Spinal cord (tissue), 9 donors: ENCODE measurements at regions not wholly inside any gene's neighbourhood (a gene's known extent, or its start where the extent isn't known, plus 50 kb on each side); places are given as distances from the start of the nearest gene placed in this dataset.
"Not testable (repeated sequence)": the region's sequence is repeated elsewhere in the genome, so short reads cannot be mapped to it uniquely, and the experiment has no call there.

Experiments used
- DNase-seq, 6 donors: peaks; one replicate each; pipeline versions ENCODE4 v3.0.0 to v3.0.0-alpha.2; 2013 to 2015; ENCODE audit warnings: low spot score in 6 of 6, low read depth in 4 of 6
- H3K27ac ChIP-seq: one replicate; pipeline ENCODE4 v1.5.1; 2013; ENCODE audit warnings: low read depth, low read length, control low read depth
- H3K27me3 ChIP-seq: one replicate; pipeline ENCODE4 v1.6.1; 2013; ENCODE audit warnings: low read length; ENCODE audit not compliant: control insufficient read depth, insufficient read depth
- H3K36me3 ChIP-seq: one replicate; pipeline ENCODE4 v1.6.1; 2013; ENCODE audit warnings: low read length; ENCODE audit not compliant: control insufficient read depth, insufficient read depth
- H3K4me1 ChIP-seq: one replicate; pipeline ENCODE4 v1.6.1; 2013; ENCODE audit warnings: low read length; ENCODE audit not compliant: control insufficient read depth, insufficient read depth
- H3K4me3 ChIP-seq: one replicate; pipeline ENCODE4 v1.5.1; 2013; ENCODE audit warnings: low read depth, low read length, control low read depth
- H3K9me3 ChIP-seq: one replicate; pipeline ENCODE4 v1.6.1; 2013; ENCODE audit warnings: low read length; ENCODE audit not compliant: control insufficient read depth, insufficient read depth
- WGBS: methylation state at CpG from one replicate; pipeline ENCODE4 v1.1.5; 2013; ENCODE audit warnings: missing lambda C conversion rate; ENCODE audit not compliant: insufficient coverage; 5-methylcytosine and 5-hydroxymethylcytosine counted together
- donor health status: healthy.

- Histone ChIP-seq H3K9me3 (no peaks in the 10 kb centered on the region), H3K27me3 (no peaks in the 10 kb centered on the region), H3K4me1 (no peaks in the 10 kb centered on the region), H3K36me3 (no peaks in the 10 kb centered on the region), H3K27ac (no peak overlapping the region), H3K4me3 (no peak overlapping the region)
- WGBS, result no CpG with 5 or more reads among the region's 4 CpGs
- peak in 1 of 6 donors; percentile 54 for DNase-seq
These were observed 142.1 kb upstream of the IMPG1 start for GRCh38 chr6:76214546-76214945.

DNA sequence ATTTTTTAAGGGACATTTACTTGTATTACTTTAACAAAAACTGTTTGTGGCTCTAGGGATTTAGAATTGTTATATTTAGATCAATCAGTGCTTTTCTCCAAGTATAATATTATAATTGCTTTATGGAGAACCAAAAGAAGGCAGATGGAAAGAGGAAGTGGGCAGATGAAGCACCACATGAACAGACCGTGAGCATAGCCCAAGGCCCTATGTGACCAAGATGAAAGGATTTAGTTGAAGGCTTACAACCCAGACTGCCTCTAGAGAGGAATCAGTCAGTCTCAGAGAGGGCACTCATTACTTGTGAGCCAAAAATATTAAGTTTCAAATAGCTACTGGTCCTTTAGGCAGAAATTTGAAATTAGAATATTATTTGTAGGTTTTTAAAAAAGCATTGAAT is 102.3 kb upstream of the IMPG1 start:
- Histone ChIP-seq H3K4me3 (no peak overlapping the region), H3K4me1 (no peaks in the 10 kb centered on the region), H3K36me3 (no peaks in the 10 kb centered on the region), H3K27ac (no peak overlapping the region), H3K27me3 (no peaks in the 10 kb centered on the region), H3K9me3 (no peaks in the 10 kb centered on the region)
- DNase-seq, result no peak
- WGBS, result 70% methylated on average over 1 of the region's 1 CpG

DNA sequence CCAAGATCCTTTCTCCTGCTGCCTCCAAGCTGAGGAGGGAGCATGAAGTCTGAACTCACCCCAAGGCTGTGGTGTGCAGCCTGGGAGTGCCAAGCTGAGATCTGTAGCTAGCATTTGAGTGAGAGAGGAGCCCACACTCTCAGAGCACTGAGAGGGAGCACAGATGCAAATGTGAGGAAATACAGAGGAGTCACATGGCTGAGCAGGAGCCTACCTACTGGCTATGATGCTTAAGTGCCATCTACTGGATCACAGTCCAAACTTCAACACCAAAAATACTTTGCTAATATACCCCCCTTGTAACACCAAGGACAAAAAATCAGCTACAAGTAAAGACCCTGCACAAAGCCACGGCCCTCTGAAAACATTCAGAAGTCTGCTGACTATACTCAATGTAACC is 94.4 kb upstream of the IMPG1 start:
- no peaks in the 10 kb centered on the region for H3K9me3 ChIP-seq
- H3K27me3 ChIP-seq, result no peaks in the 10 kb centered on the region
- H3K36me3 ChIP-seq, result no peaks in the 10 kb centered on the region
- H3K27ac ChIP-seq, result no peak overlapping the region
- H3K4me3 ChIP-seq, result no peak overlapping the region
- DNase-seq, result no peak
- WGBS, result 90% methylated on average over 1 of the region's 1 CpG
- no peaks in the 10 kb centered on the region for H3K4me1 ChIP-seq

GRCh38 chr6:76166297-76166696 is 93.8 kb upstream of the IMPG1 start:
- Histone ChIP-seq H3K4me3 (no peak overlapping the region), H3K27me3 (no peaks in the 10 kb centered on the region), H3K9me3 (no peaks in the 10 kb centered on the region), H3K36me3 (no peaks in the 10 kb centered on the region), H3K27ac (no peak overlapping the region), H3K4me1 (no peaks in the 10 kb centered on the region)
- DNase-seq, result no peak
- 74% methylated on average over 6 of the region's 6 CpGs for WGBS

DNA sequence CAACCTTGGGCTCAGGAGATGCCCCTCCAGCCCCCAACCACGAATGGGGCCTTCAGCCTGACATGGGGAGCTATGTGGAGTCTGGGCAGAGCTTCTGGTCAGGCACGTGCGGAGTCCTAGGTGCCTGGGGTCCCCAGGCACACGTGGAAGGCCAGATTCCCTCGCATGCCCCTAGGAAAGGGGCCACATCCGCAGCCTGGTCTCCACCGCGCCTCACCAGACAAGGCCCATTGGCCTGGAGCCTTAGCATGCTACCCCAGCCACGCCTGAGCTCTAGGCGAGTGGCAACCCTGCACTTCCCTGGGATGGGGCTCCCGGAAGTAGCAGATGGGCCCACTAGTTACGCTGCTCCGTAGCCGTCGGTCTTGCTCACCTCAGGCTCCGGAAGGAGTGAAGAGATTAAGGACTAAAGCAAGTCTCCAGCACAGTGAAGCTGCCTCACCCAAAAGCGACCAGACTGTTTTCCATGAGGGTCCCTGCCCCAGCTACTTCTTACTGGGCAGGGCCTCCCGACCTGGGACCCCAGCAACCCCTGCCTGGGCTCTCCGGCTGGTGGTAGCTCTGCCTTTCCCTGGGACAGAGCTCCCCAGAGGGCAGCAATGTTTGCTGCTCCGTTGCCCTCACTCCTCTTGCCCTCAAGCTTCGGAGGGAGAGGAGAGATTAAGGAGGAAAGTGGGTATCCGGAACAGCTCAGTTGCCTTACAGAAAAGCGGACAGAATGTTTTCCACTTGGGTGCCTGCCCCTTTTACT is 93.2 kb upstream of the IMPG1 start:
- DNase-seq, result no peak
- Histone ChIP-seq H3K27ac (no peak overlapping the region), H3K4me1 (no peaks in the 10 kb centered on the region), H3K9me3 (no peaks in the 10 kb centered on the region), H3K36me3 (no peaks in the 10 kb centered on the region), H3K4me3 (no peak overlapping the region), H3K27me3 (no peaks in the 10 kb centered on the region)
- WGBS, result 94% methylated on average over 20 of the region's 23 CpGs

DNA sequence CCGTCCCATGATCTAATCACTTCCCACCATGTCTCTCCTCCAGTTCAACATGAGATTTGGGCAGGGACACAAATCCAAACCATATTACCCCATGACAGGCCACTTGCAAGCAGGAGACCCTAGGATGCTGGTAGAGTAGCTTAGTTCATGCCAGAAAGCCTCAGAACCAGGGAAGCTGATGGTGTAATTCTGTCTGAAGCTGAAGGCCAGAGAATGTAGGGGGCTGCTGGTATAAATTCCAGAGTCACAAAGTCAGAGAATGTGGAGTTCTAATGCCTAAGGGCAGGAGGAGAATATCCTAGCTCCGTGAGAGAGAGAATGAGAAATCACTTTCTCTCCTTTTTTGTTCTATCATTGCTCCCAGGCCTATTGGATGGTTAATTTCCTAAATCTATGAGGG is 90.3 kb upstream of the IMPG1 start:
- no peak overlapping the region for H3K27ac ChIP-seq
- H3K4me1 ChIP-seq, result no peaks in the 10 kb centered on the region
- H3K27me3 ChIP-seq, result no peaks in the 10 kb centered on the region
- no CpG with 5 or more reads among the region's 2 CpGs for WGBS
- peaks cover 2% of the 10 kb centered on the region for H3K9me3 ChIP-seq
- H3K4me3 ChIP-seq, result no peak overlapping the region
- DNase-seq, result no peak
- no peaks in the 10 kb centered on the region for H3K36me3 ChIP-seq

DNA sequence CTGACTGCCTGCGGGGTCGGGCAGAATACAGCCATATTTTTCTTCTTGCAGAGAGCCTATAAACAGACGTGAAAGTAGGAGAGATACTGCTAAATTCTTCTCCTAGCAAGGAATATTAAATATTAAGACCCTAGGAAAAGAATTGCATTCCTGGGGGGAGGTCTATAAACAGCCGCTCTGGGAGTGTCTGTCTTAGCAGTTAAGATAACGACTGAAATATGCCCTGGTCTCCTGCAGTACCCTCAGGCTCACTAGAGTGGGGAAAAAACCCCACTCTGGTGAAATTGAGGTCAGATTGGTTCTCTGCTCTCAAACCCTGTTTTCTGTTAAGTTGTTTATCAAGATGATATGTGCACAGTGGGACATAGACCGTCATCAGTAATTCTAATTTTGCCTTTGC is 85.3 kb upstream of the IMPG1 start:
- DNase-seq, H3K4me1 ChIP-seq, H3K4me3 ChIP-seq, H3K36me3 ChIP-seq, H3K27ac ChIP-seq, H3K9me3 ChIP-seq, H3K27me3 ChIP-seq: not testable (repeated sequence)
- WGBS, result 93% methylated on average over 3 of the region's 6 CpGs

DNA sequence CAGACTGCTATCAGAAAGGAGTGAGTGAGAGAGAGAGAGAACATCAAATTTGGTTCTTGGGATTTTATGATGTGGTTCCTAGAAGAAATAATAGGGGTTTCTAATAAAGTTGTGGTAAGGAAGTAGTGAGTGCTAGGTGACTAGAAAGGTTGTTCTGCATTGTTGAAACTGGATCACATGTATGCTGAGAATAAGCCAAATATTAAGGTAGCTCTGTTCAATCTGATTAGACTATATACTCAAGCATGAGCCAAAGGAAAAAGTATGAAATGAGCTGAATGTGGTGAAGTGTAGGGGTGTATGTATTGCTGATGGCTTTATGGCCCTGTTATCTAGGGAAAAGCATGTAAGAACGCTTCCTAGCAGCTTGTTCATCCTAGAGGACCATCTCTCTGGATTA is 63.0 kb upstream of the IMPG1 start:
- Histone ChIP-seq H3K4me3 (no peak overlapping the region), H3K27ac (no peak overlapping the region), H3K27me3 (no peaks in the 10 kb centered on the region), H3K36me3 (no peaks in the 10 kb centered on the region), H3K4me1 (no peaks in the 10 kb centered on the region), H3K9me3 (no peaks in the 10 kb centered on the region)
- 86% methylated on average over 1 of the region's 1 CpG for WGBS
- DNase-seq, result no peak

- DNase-seq, result no peak
- Histone ChIP-seq H3K4me1 (no peaks in the 10 kb centered on the region), H3K27ac (no peak overlapping the region), H3K27me3 (no peaks in the 10 kb centered on the region), H3K36me3 (no peaks in the 10 kb centered on the region), H3K4me3 (no peak overlapping the region), H3K9me3 (no peaks in the 10 kb centered on the region)
- WGBS, result 33% methylated on average over 1 of the region's 2 CpGs
These were observed 62.2 kb upstream of the IMPG1 start for GRCh38 chr6:76134651-76135050.

DNA sequence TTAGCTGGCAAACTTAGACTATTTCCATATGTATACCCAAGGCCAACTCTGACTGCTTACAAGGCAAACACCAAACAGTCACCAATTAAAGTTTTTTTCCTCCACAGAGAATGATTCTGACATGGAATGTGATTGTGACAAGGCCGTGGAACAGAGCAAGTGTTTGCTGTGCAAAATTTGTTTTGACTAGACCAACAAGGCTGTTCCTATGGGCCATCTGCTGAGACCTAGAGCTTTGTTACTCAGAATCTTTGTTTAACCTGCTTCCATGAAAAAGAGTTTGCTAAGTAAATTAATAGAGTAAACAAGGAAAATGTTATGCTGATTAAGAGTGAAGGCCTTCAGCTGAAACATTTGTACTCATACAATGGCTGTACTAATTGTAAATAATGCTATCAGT is 51.6 kb upstream of the IMPG1 start:
- Histone ChIP-seq H3K27me3 (no peaks in the 10 kb centered on the region), H3K4me3 (no peak overlapping the region), H3K4me1 (no peaks in the 10 kb centered on the region), H3K9me3 (no peaks in the 10 kb centered on the region), H3K27ac (no peak overlapping the region), H3K36me3 (no peaks in the 10 kb centered on the region)
- DNase-seq, result peak in 1 of 6 donors; percentile 5
- 83% methylated on average over 1 of the region's 1 CpG for WGBS
